GM18517 (cell line): ENCODE measurements at regions not wholly inside any gene's neighbourhood (a gene's known extent, or its start where the extent isn't known, plus 50 kb on each side); places are given as distances from the start of the nearest gene placed in this dataset.
"Not testable (repeated sequence)": the region's sequence is repeated elsewhere in the genome, so short reads cannot be mapped to it uniquely, and the experiment has no call there.

ENCODE experiments used
- ATAC-seq: cut with Tn5 transposase; IDR thresholded peaks from one replicate; pipeline ENCODE4 v1.9.1; 2021; ENCODE audit warnings: mild to moderate bottlenecking, moderate library complexity; ENCODE audit not compliant: unreplicated experiment

- no peak for ATAC-seq
Measured at GRCh38 chr18:75775121-75775520, 347.6 kb upstream of the SMIM21 start.

- ATAC-seq: no peak
Measured at GRCh38 chr18:75773618-75774017, 346.1 kb upstream of the SMIM21 start.

- ATAC-seq: no peak
Measured at GRCh38 chr18:75762758-75763157, 335.3 kb upstream of the SMIM21 start.

- ATAC-seq: no peak
Measured at GRCh38 chr18:75760208-75760607, 332.7 kb upstream of the SMIM21 start.

GRCh38 chr18:75757951-75758350 lies 330.4 kb upstream of the SMIM21 start:
- ATAC-seq: no peak

GRCh38 chr18:75754433-75754832 lies 326.9 kb upstream of the SMIM21 start:
- ATAC-seq: no peak

- ATAC-seq: no peak
Measured at GRCh38 chr18:75753753-75754152, 326.2 kb upstream of the SMIM21 start.

- ATAC-seq: no peak
Measured at GRCh38 chr18:75752740-75753263, 325.3 kb upstream of the SMIM21 start.

- no peak for ATAC-seq
Measured at GRCh38 chr18:75745147-75745546, 317.6 kb upstream of the SMIM21 start.

GRCh38 chr18:75742516-75742915 lies 315.0 kb upstream of the SMIM21 start:
- no peak for ATAC-seq

GRCh38 chr18:75739682-75740081 lies 312.2 kb upstream of the SMIM21 start:
- no peak for ATAC-seq

- no peak for ATAC-seq
Measured at GRCh38 chr18:75735291-75735690, 307.8 kb upstream of the SMIM21 start.

GRCh38 chr18:75730249-75730648 lies 302.7 kb upstream of the SMIM21 start:
- no peak for ATAC-seq

GRCh38 chr18:75728621-75729020 lies 301.1 kb upstream of the SMIM21 start:
- ATAC-seq: no peak

- ATAC-seq: no peak
Measured at GRCh38 chr18:75727456-75727855, 300.0 kb upstream of the SMIM21 start.

GRCh38 chr18:75723521-75724340 lies 296.2 kb upstream of the SMIM21 start:
- no peak for ATAC-seq

GRCh38 chr18:75714766-75715165 lies 287.3 kb upstream of the SMIM21 start:
- no peak for ATAC-seq

GRCh38 chr18:75712124-75712867 lies 284.8 kb upstream of the SMIM21 start:
- not testable (repeated sequence) for ATAC-seq

GRCh38 chr18:75700561-75700960 lies 273.1 kb upstream of the SMIM21 start:
- no peak for ATAC-seq

- ATAC-seq: no peak
Measured at GRCh38 chr18:75698861-75699260, 271.4 kb upstream of the SMIM21 start.

GRCh38 chr18:75697493-75697892 lies 270.0 kb upstream of the SMIM21 start:
- ATAC-seq: no peak

- no peak for ATAC-seq
Measured at GRCh38 chr18:75696391-75696790, 268.9 kb upstream of the SMIM21 start.
